AG09319 (cell line): ENCODE measurements at regions not wholly inside any gene's neighbourhood (a gene's known extent, or its start where the extent isn't known, plus 50 kb on each side); places are given as distances from the start of the nearest gene placed in this dataset.

Experiments used
- DNase-seq: peaks from one replicate; pipeline ENCODE4 v3.0.0-alpha.2; 2010; ENCODE audit warnings: low read depth; ENCODE audit errors: extremely low read depth
- TF ChIP-seq, protein P1 (sequence below): IDR thresholded peaks from 2 replicates; pipeline ENCODE4 v1.5.1; 2011; ENCODE audit warnings: low read depth, mild to moderate bottlenecking, inconsistent platforms, low read length, moderate library complexity

DNA sequence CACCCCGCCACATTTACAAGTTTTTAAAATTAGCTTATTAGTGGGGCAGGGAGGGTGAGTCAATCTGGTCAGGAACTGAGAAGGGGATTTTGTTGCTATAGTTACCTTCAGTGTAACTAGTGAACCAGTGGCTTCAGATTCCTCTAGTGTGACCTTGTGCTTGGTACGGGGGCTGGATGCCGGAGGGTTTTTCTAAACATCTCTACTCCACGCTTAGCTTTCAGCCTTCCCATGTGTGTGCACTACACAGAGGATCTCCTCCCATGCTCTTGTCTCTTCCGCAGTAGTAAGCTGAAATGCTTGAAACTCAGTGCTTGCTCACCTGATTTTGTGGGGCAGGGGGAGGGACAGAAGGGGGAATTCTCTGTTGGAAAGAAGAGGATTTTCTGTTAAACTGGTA is 67.9 kb upstream of the AKAP13 start:
- TF ChIP-seq, protein P1, sequence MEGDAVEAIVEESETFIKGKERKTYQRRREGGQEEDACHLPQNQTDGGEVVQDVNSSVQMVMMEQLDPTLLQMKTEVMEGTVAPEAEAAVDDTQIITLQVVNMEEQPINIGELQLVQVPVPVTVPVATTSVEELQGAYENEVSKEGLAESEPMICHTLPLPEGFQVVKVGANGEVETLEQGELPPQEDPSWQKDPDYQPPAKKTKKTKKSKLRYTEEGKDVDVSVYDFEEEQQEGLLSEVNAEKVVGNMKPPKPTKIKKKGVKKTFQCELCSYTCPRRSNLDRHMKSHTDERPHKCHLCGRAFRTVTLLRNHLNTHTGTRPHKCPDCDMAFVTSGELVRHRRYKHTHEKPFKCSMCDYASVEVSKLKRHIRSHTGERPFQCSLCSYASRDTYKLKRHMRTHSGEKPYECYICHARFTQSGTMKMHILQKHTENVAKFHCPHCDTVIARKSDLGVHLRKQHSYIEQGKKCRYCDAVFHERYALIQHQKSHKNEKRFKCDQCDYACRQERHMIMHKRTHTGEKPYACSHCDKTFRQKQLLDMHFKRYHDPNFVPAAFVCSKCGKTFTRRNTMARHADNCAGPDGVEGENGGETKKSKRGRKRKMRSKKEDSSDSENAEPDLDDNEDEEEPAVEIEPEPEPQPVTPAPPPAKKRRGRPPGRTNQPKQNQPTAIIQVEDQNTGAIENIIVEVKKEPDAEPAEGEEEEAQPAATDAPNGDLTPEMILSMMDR, result no peak
- no peak for DNase-seq

DNA sequence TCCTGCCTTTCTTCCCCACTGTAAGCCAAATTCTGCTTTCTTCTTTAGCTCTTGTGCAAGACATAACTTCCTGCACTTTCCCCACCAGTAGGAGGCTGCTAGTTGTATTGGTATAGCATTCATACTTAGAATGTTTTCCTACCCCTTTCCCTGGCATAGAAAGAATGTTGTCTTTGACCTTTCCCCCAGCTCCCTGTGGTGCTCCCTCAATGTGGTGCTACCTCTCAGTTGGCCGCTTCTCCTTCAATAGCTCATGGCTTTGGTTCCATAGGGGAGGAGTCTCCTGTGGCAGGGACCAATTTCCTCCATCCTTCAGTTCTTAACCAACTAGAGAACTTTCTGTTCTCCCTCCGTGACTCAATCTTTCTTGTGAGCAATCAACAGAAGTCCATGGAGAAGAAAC is 67.5 kb upstream of the AKAP13 start:
- TF ChIP-seq, protein P1, result peak; percentile 23
- DNase-seq, result no peak

DNA sequence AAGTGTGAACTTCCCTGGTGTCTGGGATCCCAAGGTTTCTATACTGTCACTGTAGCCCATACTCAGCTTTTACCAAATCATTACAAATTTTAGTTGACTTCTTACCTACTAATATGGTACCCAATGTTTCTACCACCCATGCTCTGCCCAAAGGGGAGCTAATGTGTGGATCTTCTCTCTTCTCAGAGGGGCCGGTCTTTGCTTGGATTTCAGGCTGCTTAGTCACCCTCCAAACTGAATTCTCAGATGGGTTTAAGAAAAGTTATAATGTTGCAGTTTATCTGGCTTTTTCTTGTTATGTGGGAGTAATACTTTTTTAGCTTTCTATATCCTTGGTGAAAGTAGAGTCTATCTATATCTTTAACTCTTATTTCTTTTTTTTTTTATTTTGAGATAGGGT is 67.1 kb upstream of the AKAP13 start:
- TF ChIP-seq, protein P1, result no peak
- DNase-seq, result no peak

DNA sequence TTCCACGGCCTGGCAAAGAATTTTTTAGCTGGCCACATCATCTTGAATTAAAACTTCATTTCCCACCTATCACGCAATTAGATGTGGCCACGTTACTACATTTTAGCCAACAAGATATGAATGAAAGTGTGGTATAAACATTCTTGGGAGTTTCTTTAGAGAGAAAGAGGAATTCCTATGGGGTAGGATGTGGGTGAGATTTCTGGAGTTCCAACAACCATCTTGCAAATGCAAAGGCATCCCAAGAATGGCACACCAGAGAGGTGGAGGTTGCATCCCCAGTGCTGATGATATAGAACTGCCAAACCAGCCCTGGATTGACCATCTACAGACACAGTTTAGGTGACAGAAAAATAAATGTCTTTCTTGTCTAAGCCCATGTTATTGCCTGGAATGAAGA is 66.3 kb upstream of the AKAP13 start:
- DNase-seq, result no peak
- TF ChIP-seq, protein P1, result no peak

DNA sequence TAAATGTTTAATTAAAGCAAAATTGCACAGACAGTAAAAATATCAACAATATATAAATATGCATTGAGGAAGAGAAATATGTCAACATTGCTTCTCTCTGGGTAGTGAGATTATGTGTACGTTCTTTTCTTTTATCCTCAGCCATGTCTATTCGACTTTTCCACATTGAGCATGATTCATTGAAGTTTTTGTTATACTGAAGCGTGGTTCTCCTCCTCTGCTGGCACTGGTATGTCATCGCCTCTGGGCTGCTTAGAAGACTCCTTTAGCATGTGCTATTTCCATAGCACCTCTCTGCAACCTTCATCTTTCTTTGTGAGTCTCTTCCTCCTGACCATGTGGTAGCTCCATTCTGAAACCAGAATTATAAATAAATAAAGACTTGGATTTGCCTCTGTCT is 65.8 kb upstream of the AKAP13 start:
- no peak for DNase-seq
- TF ChIP-seq, protein P1, result no peak

DNA sequence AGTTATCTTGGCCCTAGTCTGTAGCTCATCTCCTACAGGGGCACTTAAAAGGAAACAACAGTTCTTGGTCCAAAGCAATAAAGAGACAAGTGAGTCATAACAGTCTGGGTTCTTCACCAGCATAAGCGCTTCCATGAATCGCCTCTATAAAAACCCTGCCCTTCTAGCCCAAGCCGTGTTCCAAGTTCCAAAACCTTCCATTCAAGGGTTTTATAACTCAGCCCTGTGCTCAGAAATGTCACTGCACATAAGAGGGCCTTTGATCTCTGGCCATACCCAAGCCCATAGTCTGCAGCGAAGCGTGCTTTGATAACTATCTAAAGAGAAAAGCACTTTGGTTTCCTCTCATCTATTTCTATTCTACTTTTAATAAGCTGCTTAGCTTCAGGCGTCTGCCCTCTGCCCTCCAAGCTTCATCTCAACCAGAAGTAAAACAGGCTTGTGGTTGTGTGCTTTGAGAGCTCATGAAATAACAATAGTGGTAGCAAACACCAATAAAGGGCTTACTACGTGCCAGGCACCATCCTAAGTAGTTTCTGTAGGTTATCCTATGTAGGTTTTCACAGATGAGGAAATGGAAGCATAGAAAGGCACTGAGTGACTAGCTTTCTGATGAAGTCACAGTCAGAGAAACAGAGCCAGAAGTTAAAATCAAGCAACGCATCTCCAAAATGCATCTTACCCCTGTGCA is 64.0 kb upstream of the AKAP13 start:
- TF ChIP-seq, protein P1, result no peak
- DNase-seq, result no peak

DNA sequence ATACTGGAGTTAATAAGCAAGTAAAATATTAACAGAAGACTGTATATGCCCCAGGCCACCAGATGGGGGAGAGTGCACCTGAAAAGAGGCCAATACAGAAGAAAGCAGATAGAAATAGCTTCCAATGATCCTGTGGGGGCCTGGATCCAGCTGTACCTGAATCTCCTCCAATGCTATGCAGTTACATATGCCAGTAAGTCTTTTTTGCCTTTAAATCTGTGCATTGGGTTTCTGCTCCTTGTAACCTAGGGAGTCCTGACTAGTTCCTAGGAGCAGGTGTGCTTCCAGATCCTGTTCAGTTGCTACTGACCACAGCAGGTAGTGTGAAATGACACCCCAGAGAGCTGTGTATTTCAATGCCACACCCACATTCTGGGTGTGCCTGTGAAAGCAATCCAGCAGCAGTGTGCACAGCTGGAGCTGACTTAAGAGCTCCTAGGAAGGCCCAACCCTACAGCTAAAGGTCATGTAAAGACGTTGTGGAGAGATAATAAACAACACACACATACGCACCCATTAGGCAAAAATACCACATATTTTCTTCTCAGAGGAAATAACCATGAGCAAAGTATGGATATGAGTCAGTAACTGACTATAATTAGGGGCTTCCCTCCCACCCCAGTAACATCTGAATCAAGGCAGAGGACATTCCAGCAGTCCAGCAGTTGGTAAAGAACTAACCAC is 62.2 kb upstream of the AKAP13 start:
- peak; percentile 69 for DNase-seq
- TF ChIP-seq, protein P1, result peak; percentile 9; the same call in 1 of the 2 replicates
